ENCODE measurements at regions not wholly inside any gene's neighbourhood (a gene's known extent, or its start where the extent isn't known, plus 50 kb on each side); places are given as distances from the start of the nearest gene placed in this dataset.

- H3K4me2 ChIP-seq (ENCODE audit: low read length, poor library complexity, severe bottlenecking), result no peak overlapping the region
These were observed 153.0 kb downstream of the UXS1 start for GRCh38 chr2:106041150-106041549.

GRCh38 chr2:106039634-106040315, 154.3 kb downstream of the UXS1 start:
- no CpG with 5 or more reads among the region's 4 CpGs for WGBS
- no peaks in the 10 kb centered on the region for H3K36me3 ChIP-seq (ENCODE audit: control insufficient read depth in 1 of 2, insufficient read depth in 2 of 2, low read depth in 1 of 2, low read length in 2 of 2)
- H3K27ac ChIP-seq (ENCODE audit: low read length, poor library complexity, severe bottlenecking), result no peak overlapping the region
- H3K4me1 ChIP-seq (ENCODE audit: control insufficient read depth, insufficient read depth, low read depth, low read length), result no peaks in the 10 kb centered on the region
- H4K8ac ChIP-seq (ENCODE audit: low read length), result no peak overlapping the region
- H3K4me2 ChIP-seq (ENCODE audit: low read length, poor library complexity, severe bottlenecking), result no peak overlapping the region
- H2BK15ac ChIP-seq (ENCODE audit: low read depth, poor library complexity, severe bottlenecking), result no peak overlapping the region
- H3K18ac ChIP-seq (ENCODE audit: low read depth in 1 of 2, low read length in 2 of 2), result no peak overlapping the region
- H3K27me3 ChIP-seq (ENCODE audit: control insufficient read depth in 1 of 2, insufficient read depth in 1 of 2, low read length in 2 of 2), result peaks cover 4 to 19% of the 10 kb centered on the region in 2 experiments
- no peak overlapping the region for H2AFZ ChIP-seq (ENCODE audit: low read depth, low read length)
- no peaks in the 10 kb centered on the region for H3K9me3 ChIP-seq (ENCODE audit: control insufficient read depth, low read length)
- H3K79me1 ChIP-seq (replicated peaks; ENCODE audit: low read length, poor library complexity, severe bottlenecking), result no peaks in the 10 kb centered on the region
- no peak overlapping the region for H3K9ac ChIP-seq (ENCODE audit: low read length)
- H2BK12ac ChIP-seq (ENCODE audit: low read length in 2 of 2), result no peak overlapping the region
- no peak overlapping the region for H2BK120ac ChIP-seq (ENCODE audit: low read depth, low read length)
- no peak overlapping the region for H2AK5ac ChIP-seq (ENCODE audit: low read length, severe bottlenecking)
- H3K4ac ChIP-seq (ENCODE audit: low read depth in 1 of 2, low read length in 2 of 2), result no peak overlapping the region
- H3K14ac ChIP-seq (ENCODE audit: low read length in 2 of 2), result no peak overlapping the region
- no peak for DNase-seq
- H3K23ac ChIP-seq (ENCODE audit: low read length in 2 of 2), result no peak overlapping the region
- no peak overlapping the region for H4K91ac ChIP-seq (ENCODE audit: low read length)
- no peak overlapping the region for H2BK5ac ChIP-seq (ENCODE audit: low read depth, low read length, poor library complexity, severe bottlenecking)
- no peak overlapping the region for H3K4me3 ChIP-seq (ENCODE audit: insufficient read depth in 1 of 2, low read depth in 1 of 2, low read length in 2 of 2)

More at GRCh38 chr2:106041150-106041549, 153.0 kb downstream of the UXS1 start:
- H3K23ac ChIP-seq (ENCODE audit: low read length in 2 of 2), result no peak overlapping the region
- WGBS, result 88% methylated on average over 2 of the region's 2 CpGs
- H3K4ac ChIP-seq (ENCODE audit: low read depth in 1 of 2, low read length in 2 of 2), result no peak overlapping the region
- DNase-seq, result no peak
- H3K4me1 ChIP-seq (ENCODE audit: control insufficient read depth, insufficient read depth, low read depth, low read length), result no peaks in the 10 kb centered on the region
- H3K27ac ChIP-seq (ENCODE audit: low read length, poor library complexity, severe bottlenecking), result no peak overlapping the region
- H2AK5ac ChIP-seq (ENCODE audit: low read length, severe bottlenecking), result no peak overlapping the region
- H4K91ac ChIP-seq (ENCODE audit: low read length), result no peak overlapping the region
- no peak overlapping the region for H2BK120ac ChIP-seq (ENCODE audit: low read depth, low read length)
- H3K4me3 ChIP-seq (ENCODE audit: insufficient read depth in 1 of 2, low read depth in 1 of 2, low read length in 2 of 2), result no peak overlapping the region
- no peak overlapping the region for H3K18ac ChIP-seq (ENCODE audit: low read depth in 1 of 2, low read length in 2 of 2)
- no peak overlapping the region for H4K8ac ChIP-seq (ENCODE audit: low read length)
- no peak overlapping the region for H2AFZ ChIP-seq (ENCODE audit: low read depth, low read length)
- no peaks in the 10 kb centered on the region for H3K79me1 ChIP-seq (replicated peaks; ENCODE audit: low read length, poor library complexity, severe bottlenecking)
- H2BK12ac ChIP-seq (ENCODE audit: low read length in 2 of 2), result no peak overlapping the region
- H2BK15ac ChIP-seq (ENCODE audit: low read depth, poor library complexity, severe bottlenecking), result no peak overlapping the region
- peaks cover 4 to 19% of the 10 kb centered on the region in 2 experiments for H3K27me3 ChIP-seq (ENCODE audit: control insufficient read depth in 1 of 2, insufficient read depth in 1 of 2, low read length in 2 of 2)
- H3K14ac ChIP-seq (ENCODE audit: low read length in 2 of 2), result no peak overlapping the region
- no peak overlapping the region for H2BK5ac ChIP-seq (ENCODE audit: low read depth, low read length, poor library complexity, severe bottlenecking)
- H3K36me3 ChIP-seq (ENCODE audit: control insufficient read depth in 1 of 2, insufficient read depth in 2 of 2, low read depth in 1 of 2, low read length in 2 of 2), result no peaks in the 10 kb centered on the region
- no peaks in the 10 kb centered on the region for H3K9me3 ChIP-seq (ENCODE audit: control insufficient read depth, low read length)
- H3K9ac ChIP-seq (ENCODE audit: low read length), result no peak overlapping the region

GRCh38 chr2:106038601-106039375, 155.3 kb downstream of the UXS1 start:
- no peak overlapping the region for H2BK5ac ChIP-seq (ENCODE audit: low read depth, low read length, poor library complexity, severe bottlenecking)
- no peak overlapping the region for H2AK5ac ChIP-seq (ENCODE audit: low read length, severe bottlenecking)
- no peak overlapping the region for H3K23ac ChIP-seq (ENCODE audit: low read length in 2 of 2)
- no peak overlapping the region for H2BK120ac ChIP-seq (ENCODE audit: low read depth, low read length)
- no peak overlapping the region for H3K4me2 ChIP-seq (ENCODE audit: low read length, poor library complexity, severe bottlenecking)
- no peak overlapping the region for H2BK15ac ChIP-seq (ENCODE audit: low read depth, poor library complexity, severe bottlenecking)
- H3K36me3 ChIP-seq (ENCODE audit: control insufficient read depth in 1 of 2, insufficient read depth in 2 of 2, low read depth in 1 of 2, low read length in 2 of 2), result no peaks in the 10 kb centered on the region
- H3K4me1 ChIP-seq (ENCODE audit: control insufficient read depth, insufficient read depth, low read depth, low read length), result no peaks in the 10 kb centered on the region
- no peak overlapping the region for H3K14ac ChIP-seq (ENCODE audit: low read length in 2 of 2)
- H3K27me3 ChIP-seq (ENCODE audit: control insufficient read depth in 1 of 2, insufficient read depth in 1 of 2, low read length in 2 of 2), result peaks cover 0 to 19% of the 10 kb centered on the region in 2 experiments
- H3K9me3 ChIP-seq (ENCODE audit: control insufficient read depth, low read length), result no peaks in the 10 kb centered on the region
- H3K9ac ChIP-seq (ENCODE audit: low read length), result no peak overlapping the region
- H2BK12ac ChIP-seq (ENCODE audit: low read length in 2 of 2), result no peak overlapping the region
- no peak for DNase-seq
- H3K4me3 ChIP-seq (ENCODE audit: insufficient read depth in 1 of 2, low read depth in 1 of 2, low read length in 2 of 2), result no peak overlapping the region
- no peak overlapping the region for H2AFZ ChIP-seq (ENCODE audit: low read depth, low read length)
- WGBS, result 59% methylated on average over 12 of the region's 12 CpGs
- no peak overlapping the region for H4K8ac ChIP-seq (ENCODE audit: low read length)
- no peaks in the 10 kb centered on the region for H3K79me1 ChIP-seq (replicated peaks; ENCODE audit: low read length, poor library complexity, severe bottlenecking)
- H3K18ac ChIP-seq (ENCODE audit: low read depth in 1 of 2, low read length in 2 of 2), result no peak overlapping the region
- H3K4ac ChIP-seq (ENCODE audit: low read depth in 1 of 2, low read length in 2 of 2), result no peak overlapping the region
- H3K27ac ChIP-seq (ENCODE audit: low read length, poor library complexity, severe bottlenecking), result no peak overlapping the region
- no peak overlapping the region for H4K91ac ChIP-seq (ENCODE audit: low read length)

GRCh38 chr2:106037932-106038331, 156.2 kb downstream of the UXS1 start:
- 83% methylated on average over 5 of the region's 6 CpGs for WGBS
- H3K4me2 ChIP-seq (ENCODE audit: low read length, poor library complexity, severe bottlenecking), result no peak overlapping the region
- no peak overlapping the region for H3K23ac ChIP-seq (ENCODE audit: low read length in 2 of 2)

More at GRCh38 chr2:106037932-106038331, 156.2 kb downstream of the UXS1 start:
- Histone ChIP-seq H3K27me3 (ENCODE audit: control insufficient read depth in 1 of 2, insufficient read depth in 1 of 2, low read length in 2 of 2) (peaks cover 0 to 19% of the 10 kb centered on the region in 2 experiments), H2BK120ac (ENCODE audit: low read depth, low read length) (no peak overlapping the region), H2AFZ (ENCODE audit: low read depth, low read length) (no peak overlapping the region), H2BK5ac (ENCODE audit: low read depth, low read length, poor library complexity, severe bottlenecking) (no peak overlapping the region), H2BK12ac (ENCODE audit: low read length in 2 of 2) (no peak overlapping the region), H4K8ac (ENCODE audit: low read length) (no peak overlapping the region), H3K9me3 (ENCODE audit: control insufficient read depth, low read length) (no peaks in the 10 kb centered on the region), H3K18ac (ENCODE audit: low read depth in 1 of 2, low read length in 2 of 2) (no peak overlapping the region), H3K9ac (ENCODE audit: low read length) (no peak overlapping the region), H3K27ac (ENCODE audit: low read length, poor library complexity, severe bottlenecking) (no peak overlapping the region), H3K4me3 (ENCODE audit: insufficient read depth in 1 of 2, low read depth in 1 of 2, low read length in 2 of 2) (no peak overlapping the region), H3K14ac (ENCODE audit: low read length in 2 of 2) (no peak overlapping the region), H3K36me3 (ENCODE audit: control insufficient read depth in 1 of 2, insufficient read depth in 2 of 2, low read depth in 1 of 2, low read length in 2 of 2) (no peaks in the 10 kb centered on the region), H3K79me1 (replicated peaks; ENCODE audit: low read length, poor library complexity, severe bottlenecking) (no peaks in the 10 kb centered on the region), H3K4me1 (ENCODE audit: control insufficient read depth, insufficient read depth, low read depth, low read length) (no peaks in the 10 kb centered on the region), H2BK15ac (ENCODE audit: low read depth, poor library complexity, severe bottlenecking) (no peak overlapping the region), H2AK5ac (ENCODE audit: low read length, severe bottlenecking) (no peak overlapping the region), H3K4ac (ENCODE audit: low read depth in 1 of 2, low read length in 2 of 2) (no peak overlapping the region), H4K91ac (ENCODE audit: low read length) (no peak overlapping the region)
- DNase-seq, result no peak
